Progenitor cell of endocrine pancreas (in vitro differentiated cells): ENCODE measurements at regions not wholly inside any gene's neighbourhood (a gene's known extent, or its start where the extent isn't known, plus 50 kb on each side); places are given as distances from the start of the nearest gene placed in this dataset.

ENCODE experiments used
- DNase-seq: peaks from one replicate; pipeline ENCODE4 v3.0.0; 2021; ENCODE audit warnings: low spot score; ENCODE audit not compliant: unreplicated experiment
- H3K27ac Mint-ChIP-seq: 2 replicates; pipeline ENCODE4 v1.8.0; 2021; ENCODE audit warnings: mild to moderate bottlenecking, moderate library complexity, mixed read lengths
- H3K27me3 Mint-ChIP-seq: 2 replicates; pipeline ENCODE4 v1.8.0; 2021; ENCODE audit warnings: mixed read lengths
- H3K36me3 Mint-ChIP-seq: 2 replicates; pipeline ENCODE4 v1.8.0; 2022; ENCODE audit warnings: mixed read lengths; ENCODE audit not compliant: insufficient read depth
- H3K4me1 Mint-ChIP-seq: 2 replicates; pipeline ENCODE4 v1.8.0; 2021; ENCODE audit warnings: low read depth, mixed read lengths
- H3K4me3 Mint-ChIP-seq: 2 replicates; pipeline ENCODE4 v1.8.0; 2021; ENCODE audit warnings: low read depth, mild to moderate bottlenecking, moderate library complexity, mixed read lengths
- H3K9me3 Mint-ChIP-seq: 2 replicates; pipeline ENCODE4 v1.8.0; 2021; ENCODE audit warnings: low read depth, mixed read lengths
- CTCF ChIP-seq: fragments of 200-600 bp; sonication (generic); IDR thresholded peaks from one replicate; pipeline ENCODE4 v1.5.0; 2021; ENCODE audit warnings: antibody characterized with exemption, mild to moderate bottlenecking; ENCODE audit not compliant: unreplicated experiment

GRCh38 chr11:126140926-126141280 lies 70.5 kb downstream of the RPUSD4 start:
- Mint-ChIP-seq H3K27me3 (peaks cover 18% of the 10 kb centered on the region), H3K36me3 (no peaks in the 10 kb centered on the region), H3K4me1 (peaks cover 2% of the 10 kb centered on the region), H3K4me3 (no peak overlapping the region), H3K9me3 (no peaks in the 10 kb centered on the region), H3K27ac (no peak overlapping the region)
- DNase-seq: no peak
- TF ChIP-seq CTCF: no peak

GRCh38 chr11:126140201-126140925 lies 71.1 kb downstream of the RPUSD4 start:
- TF ChIP-seq CTCF: no peak
- H3K27me3 Mint-ChIP-seq: peaks cover 18% of the 10 kb centered on the region
- H3K4me1 Mint-ChIP-seq: peaks cover 2% of the 10 kb centered on the region
- H3K4me3 Mint-ChIP-seq: no peak overlapping the region
- no peaks in the 10 kb centered on the region for H3K9me3 Mint-ChIP-seq
- H3K27ac Mint-ChIP-seq: no peak overlapping the region
- no peak for DNase-seq
- H3K36me3 Mint-ChIP-seq: no peaks in the 10 kb centered on the region

- H3K4me1 Mint-ChIP-seq: peaks cover 2% of the 10 kb centered on the region
- no peaks in the 10 kb centered on the region for H3K9me3 Mint-ChIP-seq
- no peak overlapping the region for H3K27ac Mint-ChIP-seq
- DNase-seq: no peak
- TF ChIP-seq CTCF: no peak
- no peaks in the 10 kb centered on the region for H3K36me3 Mint-ChIP-seq
- H3K4me3 Mint-ChIP-seq: no peak overlapping the region
- H3K27me3 Mint-ChIP-seq: peaks cover 20% of the 10 kb centered on the region
These were observed 72.0 kb downstream of the RPUSD4 start for GRCh38 chr11:126139111-126140091.

- Mint-ChIP-seq H3K36me3 (no peaks in the 10 kb centered on the region), H3K27me3 (peaks cover 25% of the 10 kb centered on the region), H3K4me3 (no peak overlapping the region), H3K9me3 (no peaks in the 10 kb centered on the region), H3K27ac (no peak overlapping the region), H3K4me1 (peaks cover 3% of the 10 kb centered on the region)
- TF ChIP-seq CTCF: no peak
- DNase-seq: no peak
These were observed 72.8 kb downstream of the RPUSD4 start for GRCh38 chr11:126138636-126139035.

- peaks cover 32% of the 10 kb centered on the region for H3K27me3 Mint-ChIP-seq
- no peaks in the 10 kb centered on the region for H3K9me3 Mint-ChIP-seq
- no peaks in the 10 kb centered on the region for H3K36me3 Mint-ChIP-seq
- no peak for DNase-seq
- H3K4me1 Mint-ChIP-seq: peaks cover 4% of the 10 kb centered on the region
- H3K4me3 Mint-ChIP-seq: no peak overlapping the region
- no peak overlapping the region for H3K27ac Mint-ChIP-seq
- no peak for TF ChIP-seq CTCF
These were observed 74.3 kb downstream of the RPUSD4 start for GRCh38 chr11:126137136-126137535.
